ENCODE measurements at regions not wholly inside any gene's neighbourhood (a gene's known extent, or its start where the extent isn't known, plus 50 kb on each side); places are given as distances from the start of the nearest gene placed in this dataset.
"Not testable (repeated sequence)": the region's sequence is repeated elsewhere in the genome, so short reads cannot be mapped to it uniquely, and the experiment has no call there.

DNA sequence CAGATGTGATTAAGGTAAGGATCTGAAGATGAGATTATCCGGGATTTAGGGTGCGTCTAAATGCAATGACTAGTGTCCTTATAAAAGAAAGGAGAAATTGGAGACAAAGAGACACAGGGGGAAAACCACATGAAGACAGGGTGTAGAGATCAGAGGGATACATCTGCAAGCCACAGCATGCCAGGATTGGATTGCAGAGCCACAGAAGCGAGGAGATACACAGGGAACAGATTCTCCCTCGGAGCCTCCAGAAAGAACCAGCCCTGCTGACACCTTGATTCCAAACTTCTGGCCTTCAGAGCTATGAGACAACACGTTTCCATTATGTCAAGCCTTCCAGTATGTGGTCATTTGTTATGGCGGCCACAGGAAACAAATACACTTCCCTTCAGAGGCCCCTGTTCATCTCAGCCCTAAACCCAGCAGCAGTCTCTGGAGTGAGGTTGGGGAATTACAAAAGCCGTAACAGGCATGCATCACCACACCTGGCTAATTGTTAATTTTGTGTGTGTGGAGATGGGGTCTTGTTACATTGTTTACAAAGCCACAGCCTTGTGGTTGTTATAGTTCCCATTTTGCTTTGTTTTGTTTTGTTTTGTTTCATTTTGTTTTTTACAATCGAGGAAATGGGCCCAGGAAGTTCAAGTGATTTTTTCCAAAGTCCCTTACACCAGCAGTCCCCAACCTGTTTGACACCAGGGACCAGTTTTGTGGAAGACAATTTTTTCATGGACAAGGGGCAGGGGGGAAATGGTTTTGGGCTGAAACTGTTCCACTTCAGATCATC lies 51.6 kb upstream of the LYRM9 start:
- H3K4me3 ChIP-seq (ENCODE audit: low read depth, low read length): no peak overlapping the region
- DNase-seq (ENCODE audit: low read depth): no peak

DNA sequence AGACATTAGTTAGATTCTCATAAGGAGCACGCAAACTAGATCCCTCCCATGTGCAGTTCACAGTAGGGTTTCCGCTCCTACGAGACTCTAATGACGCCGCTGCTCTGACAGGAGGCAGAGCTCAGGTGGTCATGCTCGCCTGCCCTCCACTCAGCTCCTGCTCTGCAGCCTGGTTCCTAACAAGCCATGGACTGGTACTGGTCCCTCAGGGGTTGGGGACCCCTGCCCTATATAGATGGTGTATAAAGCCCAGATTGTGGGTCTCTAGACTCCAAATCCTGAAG lies 52.1 kb upstream of the LYRM9 start:
- H3K4me3 ChIP-seq (ENCODE audit: low read depth, low read length): no peak overlapping the region
- no peak for DNase-seq (ENCODE audit: low read depth)

DNA sequence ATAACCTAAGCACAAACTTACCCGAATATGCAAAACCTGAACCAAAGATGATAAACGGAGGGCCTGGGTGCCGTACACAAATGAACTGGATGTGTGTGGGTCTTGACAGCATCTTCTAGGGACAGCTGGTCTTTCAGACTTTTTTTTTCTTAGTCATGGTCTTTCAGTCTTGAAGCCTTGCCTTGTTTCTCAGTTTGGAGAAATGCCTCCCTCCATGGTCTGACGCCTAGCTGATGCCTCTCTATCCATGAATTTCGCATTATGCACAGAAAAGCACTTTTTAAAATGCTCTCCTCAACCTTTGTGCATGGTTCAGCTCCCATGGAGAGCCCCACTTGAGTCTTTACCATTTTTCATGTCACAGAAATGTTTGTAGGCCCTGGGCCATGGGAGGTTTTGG lies 52.8 kb upstream of the LYRM9 start:
- no peak overlapping the region for H3K4me3 ChIP-seq (ENCODE audit: low read depth, low read length)
- no peak for DNase-seq (ENCODE audit: low read depth)

DNA sequence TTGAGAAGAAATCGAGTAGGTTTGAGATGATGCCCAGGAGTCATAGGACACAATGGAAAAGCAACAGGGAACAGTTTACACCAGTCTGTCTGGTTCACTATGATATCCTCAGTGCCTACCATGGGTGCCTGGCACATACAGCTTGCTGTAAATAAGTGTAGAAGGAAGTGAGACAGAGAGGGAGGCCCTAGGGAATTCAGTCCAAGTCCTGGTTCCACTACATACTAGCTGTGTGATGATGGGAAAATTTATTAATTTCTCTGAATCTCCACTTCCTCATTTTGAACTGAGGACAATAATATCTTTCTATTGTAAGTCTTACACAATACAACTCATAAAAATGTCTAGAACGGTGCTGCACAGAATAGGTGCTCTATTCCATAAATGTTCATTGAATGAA lies 53.3 kb upstream of the LYRM9 start:
- DNase-seq (ENCODE audit: low read depth): no peak
- H3K4me3 ChIP-seq (ENCODE audit: low read depth, low read length): no peak overlapping the region

DNA sequence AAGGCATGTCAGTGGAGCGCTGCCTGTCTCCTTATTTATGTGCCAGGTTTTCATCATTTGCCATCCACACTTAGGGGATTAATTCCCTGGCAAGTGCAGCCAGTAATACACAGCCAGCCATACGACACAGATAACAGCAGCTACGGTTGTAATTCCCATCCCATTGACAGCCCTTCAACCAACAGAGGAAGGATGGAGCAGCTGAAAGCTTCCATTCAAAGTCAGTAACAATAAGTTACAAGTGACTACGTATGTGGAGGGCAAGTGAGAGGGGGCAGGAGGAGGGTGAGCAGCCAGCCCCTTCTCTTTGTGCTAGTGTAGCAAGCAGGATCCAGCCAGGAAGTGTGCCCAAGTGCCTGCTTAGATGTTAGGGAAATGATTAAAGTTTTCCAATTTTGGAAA lies 53.8 kb upstream of the LYRM9 start:
- H3K4me3 ChIP-seq (ENCODE audit: low read depth, low read length): no peak overlapping the region
- no peak for DNase-seq (ENCODE audit: low read depth)

DNA sequence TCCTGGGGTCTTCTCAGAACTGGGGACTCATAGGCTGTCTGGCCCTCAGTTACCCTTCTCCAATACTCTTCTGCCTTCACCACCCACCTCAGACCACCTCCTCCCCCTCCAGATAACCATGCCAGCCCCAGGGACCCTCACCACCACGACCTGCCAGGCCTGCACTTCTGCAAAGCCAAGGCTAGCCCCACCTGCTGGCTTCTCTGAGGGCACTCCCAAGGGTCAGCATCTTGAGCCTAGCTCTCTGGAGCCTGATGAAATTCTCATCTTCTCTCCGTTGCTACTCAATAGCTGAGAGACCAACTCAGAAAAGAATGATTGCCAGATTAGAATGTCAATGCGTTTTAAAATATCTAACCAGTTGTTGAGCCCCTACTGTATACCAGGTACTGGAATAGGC lies 56.1 kb upstream of the LYRM9 start:
- no peak for DNase-seq (ENCODE audit: low read depth)
- H3K4me3 ChIP-seq (ENCODE audit: low read depth, low read length): no peak overlapping the region

DNA sequence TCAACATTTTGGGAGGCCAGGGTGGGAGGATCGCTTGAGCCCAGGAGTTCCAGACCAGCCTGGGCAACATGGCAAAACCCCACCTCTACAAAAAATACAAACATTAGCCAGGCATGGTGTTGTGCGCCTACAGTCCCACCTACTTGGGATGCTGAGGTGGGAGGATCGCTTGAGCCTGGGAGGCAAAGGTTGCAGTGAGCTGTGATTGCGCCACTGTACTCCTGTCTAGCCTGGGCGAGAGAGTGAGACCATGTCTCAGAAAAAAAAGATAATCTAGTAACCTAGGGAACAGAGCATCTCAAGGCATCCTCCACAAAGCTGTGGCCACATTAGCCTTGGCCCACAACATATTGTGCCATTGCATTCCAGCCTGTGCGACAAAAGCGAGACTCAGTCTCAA lies 57.1 kb upstream of the LYRM9 start:
- not testable (repeated sequence) for DNase-seq (ENCODE audit: low read depth); H3K4me3 ChIP-seq (ENCODE audit: low read depth, low read length)

DNA sequence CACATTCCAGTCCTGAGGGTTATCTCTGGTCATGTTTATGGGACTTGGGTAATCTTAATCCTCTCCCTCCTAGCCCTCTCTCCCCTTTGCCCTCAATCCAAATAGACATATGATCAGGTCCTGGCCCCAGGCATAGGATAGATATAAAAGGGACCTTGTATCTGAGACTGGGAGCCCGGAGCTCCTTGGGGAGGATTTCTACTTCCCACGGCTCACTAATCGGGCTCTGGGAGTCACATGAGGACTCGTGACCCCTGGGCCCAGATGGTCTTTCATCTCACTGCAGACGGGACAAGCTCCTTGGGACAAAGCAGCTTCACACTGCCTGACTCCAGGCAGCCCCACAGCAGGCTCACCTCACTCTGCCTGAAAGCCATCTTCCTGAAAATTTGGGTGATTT lies 57.8 kb upstream of the LYRM9 start:
- no peak for DNase-seq (ENCODE audit: low read depth)
- no peak overlapping the region for H3K4me3 ChIP-seq (ENCODE audit: low read depth, low read length)

DNA sequence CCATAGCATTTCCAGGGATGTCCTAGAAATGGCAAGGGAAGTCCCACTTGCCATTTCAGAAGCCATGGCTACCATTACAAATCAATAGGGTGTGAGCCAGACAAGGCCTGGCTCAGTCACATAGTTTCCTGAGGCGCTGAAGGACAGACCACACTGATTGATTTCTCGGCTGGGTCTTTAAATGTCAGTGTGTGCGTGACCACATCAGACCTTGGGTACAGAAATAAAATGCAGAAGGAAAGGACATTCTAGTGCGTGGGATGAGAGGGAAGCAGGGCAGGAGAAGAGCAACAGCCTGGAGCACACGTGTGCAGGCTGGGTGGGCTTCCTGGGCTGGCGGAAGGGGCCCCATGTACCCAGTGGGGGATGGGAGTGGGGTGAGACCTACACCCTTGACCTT lies 58.7 kb upstream of the LYRM9 start:
- no peak for DNase-seq (ENCODE audit: low read depth)
- no peak overlapping the region for H3K4me3 ChIP-seq (ENCODE audit: low read depth, low read length)

DNA sequence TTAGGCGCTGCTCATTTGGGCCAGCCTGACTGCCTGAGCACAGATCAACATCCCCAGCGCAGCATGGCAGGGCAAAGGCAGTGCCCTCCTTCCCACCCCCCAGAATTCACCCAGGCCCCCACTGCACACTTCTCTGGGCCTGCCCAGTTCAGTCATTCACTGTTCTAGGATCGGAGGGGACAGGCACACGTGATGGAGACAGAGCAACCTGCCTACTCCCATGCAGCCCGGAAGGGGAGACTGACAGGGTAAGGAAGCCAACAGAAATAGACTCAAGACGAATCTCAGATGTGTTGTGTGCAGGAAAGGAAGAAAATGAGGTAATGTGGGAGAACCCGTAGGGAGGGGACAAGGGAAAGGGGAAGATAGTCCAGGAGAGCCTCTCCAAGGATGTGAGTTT lies 59.2 kb upstream of the LYRM9 start:
- no peak overlapping the region for H3K4me3 ChIP-seq (ENCODE audit: low read depth, low read length)
- no peak for DNase-seq (ENCODE audit: low read depth)

DNA sequence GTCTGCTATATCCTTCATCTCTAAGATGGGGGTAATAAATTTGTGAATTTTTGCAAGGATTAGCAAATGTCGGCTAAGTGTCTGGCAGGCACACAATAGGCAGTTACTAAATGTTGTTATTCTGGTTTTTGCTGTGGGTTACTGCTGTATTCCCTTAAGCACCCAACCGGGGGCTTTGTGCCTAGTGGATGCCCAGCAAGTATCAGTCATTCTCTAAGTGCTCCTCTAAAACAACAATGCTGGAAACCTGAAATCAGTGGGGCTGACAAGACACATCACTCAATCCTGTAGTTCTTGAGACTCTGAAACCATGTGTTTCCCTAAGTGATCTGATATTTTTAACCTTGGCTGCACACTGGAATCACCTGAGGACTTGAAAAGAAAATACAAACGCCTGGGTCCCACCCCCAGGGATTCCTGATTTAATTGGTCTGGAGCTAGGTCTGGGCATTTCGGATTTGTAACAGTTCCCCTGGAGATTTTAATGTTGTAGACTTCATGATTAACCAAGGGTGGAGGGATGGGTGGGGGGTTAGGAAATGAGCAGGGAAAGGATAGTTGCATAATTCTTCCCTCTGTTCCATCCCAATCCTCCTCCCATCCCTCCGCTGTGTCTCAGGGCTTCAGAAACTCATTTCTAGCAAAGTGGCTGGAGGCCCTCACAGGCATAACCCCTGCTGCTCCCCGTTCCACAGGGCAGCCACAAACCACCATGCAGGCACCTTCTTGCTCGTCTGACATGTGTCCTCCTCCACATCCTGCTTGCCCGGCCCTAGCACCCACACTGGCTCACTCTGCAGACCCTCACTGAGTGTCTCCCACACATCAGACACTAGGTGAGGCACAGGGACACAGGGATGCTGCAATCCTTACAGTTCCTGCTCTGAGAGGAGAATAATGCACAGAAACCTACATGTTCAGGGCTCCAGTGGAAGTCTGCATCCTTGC lies 61.7 kb upstream of the LYRM9 start:
- no peak overlapping the region for H3K4me3 ChIP-seq (ENCODE audit: low read depth, low read length)
- no peak for DNase-seq (ENCODE audit: low read depth)

DNA sequence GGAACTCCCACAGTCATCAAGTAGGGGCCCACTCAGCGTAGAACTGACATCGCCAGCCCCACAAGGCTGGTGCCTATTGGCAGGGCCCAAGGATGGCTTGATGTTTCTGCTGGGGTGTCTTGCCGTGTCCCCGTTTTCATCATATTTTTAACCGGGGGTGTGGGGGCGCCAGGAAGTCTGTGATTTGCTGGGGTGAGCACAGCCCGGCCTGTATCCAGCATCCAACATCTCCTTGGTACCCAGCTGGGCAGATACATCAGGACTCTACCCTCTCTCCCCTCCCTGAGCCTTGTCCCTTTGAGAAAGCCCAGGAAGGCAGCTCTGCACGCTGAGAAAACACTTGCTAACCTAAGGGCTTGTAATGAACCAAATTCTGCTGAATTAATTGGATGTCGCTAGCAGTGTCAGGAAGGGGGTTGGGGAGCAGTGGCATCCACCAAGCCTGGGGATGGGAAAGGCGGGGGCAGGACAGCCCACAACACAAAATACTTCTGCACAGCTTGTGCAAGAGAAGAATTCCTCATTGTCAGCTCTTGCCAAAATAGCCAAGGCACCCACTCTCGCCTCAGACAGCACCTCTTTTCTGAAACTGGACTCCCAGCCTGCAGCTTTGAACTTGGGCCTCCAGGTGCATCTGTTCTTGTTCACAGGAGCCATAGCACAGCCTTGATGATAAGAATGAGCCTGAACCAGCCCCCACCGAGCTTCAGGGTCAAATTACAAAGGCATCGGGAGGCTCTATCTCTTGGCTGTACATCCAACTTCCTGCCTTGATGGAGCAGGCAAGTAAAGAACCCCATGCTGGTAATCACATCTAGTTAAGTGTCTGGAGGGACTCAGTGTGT lies 63.7 kb upstream of the LYRM9 start:
- no peak for DNase-seq (ENCODE audit: low read depth)
- no peak overlapping the region for H3K4me3 ChIP-seq (ENCODE audit: low read depth, low read length)

DNA sequence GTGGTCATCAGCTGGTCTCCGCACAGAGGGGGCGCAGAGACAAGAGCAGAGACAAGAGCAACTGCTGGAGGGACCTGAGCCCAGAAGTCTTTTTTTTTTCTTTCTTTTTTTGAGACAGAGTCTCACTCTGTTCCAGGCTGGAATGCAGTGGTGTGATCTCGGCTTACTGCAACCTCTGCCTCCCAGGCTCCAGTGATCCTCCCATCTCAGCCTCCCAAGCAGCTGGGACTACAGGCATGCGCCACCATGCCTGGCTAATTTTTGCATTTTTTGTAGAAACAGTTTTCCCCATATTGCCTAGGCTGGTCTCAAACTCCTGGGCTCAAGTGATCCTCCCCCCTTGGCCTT lies 64.3 kb upstream of the LYRM9 start:
- not testable (repeated sequence) for DNase-seq (ENCODE audit: low read depth)

DNA sequence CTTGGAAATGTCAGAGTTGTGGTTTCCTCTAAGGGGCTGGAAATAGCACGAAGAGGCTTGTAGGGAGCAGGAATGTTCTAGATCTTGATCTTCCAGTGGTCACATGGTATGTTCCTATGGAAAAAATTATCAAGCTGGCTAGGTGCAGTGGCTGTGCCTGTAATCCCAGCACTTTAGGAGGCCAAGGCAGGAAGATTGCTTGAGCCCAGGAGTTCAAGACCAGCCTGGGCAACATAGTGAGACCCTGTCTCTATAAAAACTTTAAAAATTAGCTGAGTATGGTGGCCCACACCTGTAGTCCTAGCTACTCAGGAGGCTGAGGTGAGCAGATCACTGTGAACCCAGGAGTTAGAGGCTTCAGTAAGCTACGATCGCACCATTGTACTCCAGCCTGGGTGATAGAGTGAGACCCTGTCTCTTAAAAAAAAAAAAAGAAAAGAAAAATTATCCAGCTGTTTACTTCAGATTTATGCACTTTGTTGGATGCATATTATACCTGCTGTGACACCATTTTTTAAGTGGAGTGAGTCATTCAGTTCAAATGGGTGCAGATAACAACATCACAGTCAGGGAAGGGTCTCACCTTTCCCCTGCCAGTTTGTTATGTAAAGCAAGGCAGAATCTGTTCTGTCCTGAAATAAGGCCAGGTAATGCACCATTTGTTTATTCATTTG lies 65.7 kb upstream of the LYRM9 start:
- no peak for DNase-seq (ENCODE audit: low read depth)
- H3K4me3 ChIP-seq (ENCODE audit: low read depth, low read length): no peak overlapping the region

More for the DNA sequence above, 64.3 kb upstream of the LYRM9 start:
- not testable (repeated sequence) for H3K4me3 ChIP-seq (ENCODE audit: low read depth, low read length)

DNA sequence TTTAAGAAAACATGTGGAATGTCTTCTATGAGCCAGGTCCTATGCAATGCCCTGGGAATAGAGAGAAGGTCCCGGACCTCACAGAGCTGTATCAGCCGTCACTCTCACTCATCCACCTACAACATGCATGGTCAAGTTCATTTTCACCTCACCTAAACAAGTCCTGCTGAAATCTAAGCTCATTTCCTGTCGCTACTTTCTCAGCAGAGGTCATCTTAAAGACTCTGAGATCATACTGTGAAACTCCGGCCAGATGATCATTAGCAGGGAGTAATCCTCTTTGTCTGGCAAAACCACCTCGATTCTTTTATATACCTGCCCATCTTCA lies 66.2 kb upstream of the LYRM9 start:
- no peak overlapping the region for H3K4me3 ChIP-seq (ENCODE audit: low read depth, low read length)
- DNase-seq (ENCODE audit: low read depth): no peak

DNA sequence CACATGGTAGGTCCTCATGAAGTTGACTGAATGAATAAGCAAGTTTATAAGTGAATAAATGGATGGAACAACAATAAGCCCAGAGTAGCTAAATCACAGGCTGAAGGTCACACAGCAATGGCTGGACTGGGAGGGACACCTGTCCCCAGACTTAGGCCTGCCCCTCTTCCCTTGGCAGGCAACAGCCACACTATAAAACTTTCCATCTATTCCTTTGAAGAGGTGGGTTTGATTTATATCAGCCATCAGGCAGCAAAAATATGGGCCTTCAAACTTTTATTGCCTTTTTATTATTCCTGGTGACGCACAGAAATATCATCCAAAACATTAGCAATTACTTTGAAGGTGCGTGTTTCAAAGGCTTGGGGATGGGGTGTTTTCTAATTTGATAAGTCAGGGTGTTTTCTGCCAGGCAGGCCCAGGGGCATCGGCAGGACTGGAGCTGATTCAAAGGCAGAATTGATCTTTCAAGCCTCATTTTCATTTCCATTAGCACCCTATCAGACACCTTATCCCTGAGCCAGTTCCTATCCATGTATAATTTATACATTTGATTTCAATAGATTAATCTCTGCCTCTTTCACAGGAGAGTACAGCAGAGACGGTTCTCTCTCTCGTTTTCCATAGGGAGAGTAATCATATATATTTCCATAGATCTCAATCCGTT lies 67.2 kb upstream of the LYRM9 start:
- H3K4me3 ChIP-seq (ENCODE audit: low read depth, low read length): no peak overlapping the region
- DNase-seq (ENCODE audit: low read depth): no peak

DNA sequence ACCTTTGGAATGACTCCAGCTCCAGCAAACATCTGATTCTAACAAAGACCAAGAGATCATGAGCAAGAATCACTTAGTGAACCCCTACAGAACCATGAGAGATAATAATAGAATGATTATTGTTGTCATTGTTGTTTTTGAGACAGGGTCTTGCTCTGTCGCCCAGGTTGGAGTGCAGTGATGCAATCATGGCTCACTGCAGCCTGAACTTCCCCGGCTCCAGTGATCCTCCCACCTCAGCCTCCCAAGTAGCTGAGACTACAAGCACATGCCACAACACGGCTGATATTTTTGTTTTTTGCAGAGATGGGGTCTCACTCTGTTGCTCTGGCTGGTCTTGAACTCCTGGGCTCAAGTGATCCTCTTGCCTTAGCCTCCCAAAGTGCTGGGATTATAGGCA lies 69.4 kb upstream of the LYRM9 start:
- not testable (repeated sequence) for DNase-seq (ENCODE audit: low read depth); H3K4me3 ChIP-seq (ENCODE audit: low read depth, low read length)

DNA sequence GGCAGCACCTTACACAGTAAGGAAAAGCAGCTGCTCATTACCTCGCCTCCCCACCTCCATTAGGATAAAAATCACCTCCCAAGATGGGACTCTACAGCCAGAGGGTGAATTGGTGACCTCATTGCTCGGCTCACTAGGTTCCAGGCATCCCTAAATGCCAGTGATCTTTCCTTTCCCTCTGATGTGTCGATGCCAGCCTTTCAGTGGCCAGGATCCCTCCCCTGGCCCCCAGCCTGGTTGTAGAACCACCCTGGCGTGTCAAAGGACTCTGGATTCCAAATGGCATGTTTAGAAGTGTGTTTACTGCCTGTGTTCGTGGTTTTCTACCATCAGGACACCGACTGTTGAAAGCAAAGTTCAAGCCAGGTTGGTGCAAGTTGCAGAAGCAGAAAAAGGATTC lies 72.1 kb upstream of the LYRM9 start:
- DNase-seq (ENCODE audit: low read depth): no peak
- H3K4me3 ChIP-seq (ENCODE audit: low read depth, low read length): no peak overlapping the region

DNA sequence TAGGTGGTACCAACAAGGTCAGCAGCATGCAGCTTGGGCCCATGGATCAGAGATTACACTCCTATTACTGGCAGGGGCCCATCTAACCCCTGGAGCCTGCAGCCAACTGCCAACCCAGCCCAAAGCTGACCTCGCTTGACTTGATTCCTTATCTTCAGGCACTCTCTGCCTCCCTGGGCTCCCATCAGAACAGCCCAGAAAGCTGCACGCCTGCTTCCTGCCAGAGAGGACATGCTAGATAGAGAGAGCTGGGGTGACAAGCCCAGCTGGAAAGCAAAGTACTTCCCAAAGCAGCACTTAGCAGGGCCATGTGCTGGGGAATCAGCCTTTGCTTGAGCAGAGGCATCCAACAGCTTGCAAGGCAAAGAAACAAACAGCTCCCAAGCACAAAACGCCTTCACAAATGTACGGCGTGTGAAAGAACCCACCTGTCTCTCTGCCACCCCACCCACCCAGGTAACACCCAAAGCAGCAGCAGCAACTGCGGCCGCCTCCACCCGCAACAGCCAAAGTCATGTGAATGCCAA lies 74.2 kb upstream of the NLK start:
- H3K4me3 ChIP-seq (ENCODE audit: low read depth, low read length): no peak overlapping the region
- no peak for DNase-seq (ENCODE audit: low read depth)

All from skeletal muscle cell (primary cell).